ENCODE measurements at regions not wholly inside any gene's neighbourhood (a gene's known extent, or its start where the extent isn't known, plus 50 kb on each side); places are given as distances from the start of the nearest gene placed in this dataset.

- TF ChIP-seq POLR2A (IDR thresholded peaks at IDR 0.05), result no peak
- TF ChIP-seq CTCF (IDR thresholded peaks at IDR 0.05), result no peak
- no peak for TF ChIP-seq EP300 (IDR thresholded peaks at IDR 0.05)
- TF ChIP-seq POLR2AphosphoS5 (IDR thresholded peaks at IDR 0.05), result no peak
Measured at GRCh38 chr7:113694149-113694548, 224.7 kb downstream of the PPP1R3A start.
